Suprapubic skin (tissue), 4 donors: ENCODE measurements at regions not wholly inside any gene's neighbourhood (a gene's known extent, or its start where the extent isn't known, plus 50 kb on each side); places are given as distances from the start of the nearest gene placed in this dataset.

Experiments
- DNase-seq, 2 donors: peaks; one replicate each; pipeline ENCODE4 v3.0.0-alpha.2; 2019; ENCODE audit warnings: low spot score in 2 of 2
- H3K27ac ChIP-seq: fragments of 200-600 bp; sonication (generic); one replicate; pipeline ENCODE4 v1.5.1; 2019
- H3K27me3 ChIP-seq: fragments of 200-600 bp; sonication (generic); one replicate; pipeline ENCODE4 v1.5.1; 2019
- H3K36me3 ChIP-seq: fragments of 200-600 bp; sonication (generic); one replicate; pipeline ENCODE4 v1.5.1; 2019
- H3K4me1 ChIP-seq: fragments of 200-600 bp; sonication (generic); one replicate; pipeline ENCODE4 v1.5.1; 2019
- H3K4me3 ChIP-seq: fragments of 200-600 bp; sonication (generic); one replicate; pipeline ENCODE4 v1.5.1; 2019; ENCODE audit warnings: mild to moderate bottlenecking
- H3K9me3 ChIP-seq: fragments of 200-600 bp; sonication (generic); one replicate; pipeline ENCODE4 v1.5.1; 2019
- EP300 ChIP-seq: sonication (generic); formaldehyde crosslinking; IDR thresholded peaks from one replicate; pipeline ENCODE4 v1.6.1; 2017; ENCODE audit warnings: antibody characterized with exemption
- POLR2A ChIP-seq, 2 donors: fragments of 450-650 bp; IDR thresholded peaks; one replicate each; pipeline ENCODE4 v1.6.1; 2017; ENCODE audit warnings: antibody characterized with exemption in 2 of 2, mild to moderate bottlenecking in 2 of 2, moderate library complexity in 2 of 2
- POLR2AphosphoS5 ChIP-seq, 3 donors: sonication (generic); formaldehyde crosslinking; IDR thresholded peaks; one replicate each; pipeline ENCODE4 v1.6.1; 2017; ENCODE audit warnings: antibody characterized with exemption in 3 of 3
- WGBS: methylation state at CpG from one replicate; pipeline ENCODE4 v1.1.5; 2018; 5-methylcytosine and 5-hydroxymethylcytosine counted together
- TF ChIP-seq, protein P1 (sequence below), 2 donors: fragments of 200-600 bp in 1 of 2; fragments of 450-650 bp in 1 of 2; sonication (generic) in 1 of 2; IDR thresholded peaks; one replicate each; pipeline ENCODE4 v1.5.1; 2016 to 2019; ENCODE audit warnings: antibody characterized with exemption in 2 of 2, mild to moderate bottlenecking in 1 of 2, moderate library complexity in 1 of 2

DNA sequence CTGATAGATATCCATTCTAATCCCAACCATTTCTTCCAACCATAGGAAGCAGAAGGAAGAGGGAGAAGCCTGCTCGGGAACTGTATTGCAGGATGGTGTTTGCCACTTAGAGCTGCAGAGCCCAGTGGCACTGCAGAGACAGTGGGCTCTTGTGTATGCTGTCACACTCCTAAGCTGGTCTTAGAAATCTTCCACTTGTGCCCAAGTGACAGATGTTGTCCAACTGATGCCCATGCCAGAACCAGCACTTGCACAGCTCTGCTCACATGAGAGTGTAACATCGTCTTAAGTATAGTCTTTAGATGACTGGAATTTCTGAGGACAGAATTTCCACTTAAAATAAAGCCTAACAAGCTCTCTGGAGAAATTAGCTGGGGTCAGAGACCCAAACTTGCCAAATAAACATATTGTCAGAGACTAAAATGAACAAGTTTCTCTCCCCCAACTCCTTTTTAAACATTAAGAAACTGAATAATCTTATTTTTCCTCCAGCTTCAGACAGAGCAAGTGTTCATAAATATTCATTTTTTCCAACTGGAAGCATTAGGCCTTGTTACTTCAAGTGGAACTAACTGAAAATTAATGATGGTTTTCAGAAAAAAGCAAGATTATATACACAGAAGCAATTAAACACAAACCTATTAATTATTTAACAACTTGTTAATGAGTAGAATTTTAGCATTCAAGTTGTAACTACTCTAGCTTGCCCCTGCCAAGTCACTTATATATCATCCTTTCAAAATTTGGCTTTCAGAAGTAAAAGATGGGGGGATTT, 577.3 kb downstream of the AJAP1 start:
- no peaks in the 10 kb centered on the region for H3K9me3 ChIP-seq
- H3K27me3 ChIP-seq = peaks cover 40% of the 10 kb centered on the region
- H3K27ac ChIP-seq = no peak overlapping the region
- WGBS = 56% methylated on average over 2 of the region's 2 CpGs
- H3K4me1 ChIP-seq = no peaks in the 10 kb centered on the region
- H3K36me3 ChIP-seq = no peaks in the 10 kb centered on the region
- DNase-seq = no peak
- H3K4me3 ChIP-seq = no peak overlapping the region
- TF ChIP-seq EP300 (no peak), POLR2AphosphoS5 (IDR thresholded peaks at IDR 0.05) (no peak), POLR2A (IDR thresholded peaks at IDR 0.05) (no peak)
- TF ChIP-seq, protein P1, sequence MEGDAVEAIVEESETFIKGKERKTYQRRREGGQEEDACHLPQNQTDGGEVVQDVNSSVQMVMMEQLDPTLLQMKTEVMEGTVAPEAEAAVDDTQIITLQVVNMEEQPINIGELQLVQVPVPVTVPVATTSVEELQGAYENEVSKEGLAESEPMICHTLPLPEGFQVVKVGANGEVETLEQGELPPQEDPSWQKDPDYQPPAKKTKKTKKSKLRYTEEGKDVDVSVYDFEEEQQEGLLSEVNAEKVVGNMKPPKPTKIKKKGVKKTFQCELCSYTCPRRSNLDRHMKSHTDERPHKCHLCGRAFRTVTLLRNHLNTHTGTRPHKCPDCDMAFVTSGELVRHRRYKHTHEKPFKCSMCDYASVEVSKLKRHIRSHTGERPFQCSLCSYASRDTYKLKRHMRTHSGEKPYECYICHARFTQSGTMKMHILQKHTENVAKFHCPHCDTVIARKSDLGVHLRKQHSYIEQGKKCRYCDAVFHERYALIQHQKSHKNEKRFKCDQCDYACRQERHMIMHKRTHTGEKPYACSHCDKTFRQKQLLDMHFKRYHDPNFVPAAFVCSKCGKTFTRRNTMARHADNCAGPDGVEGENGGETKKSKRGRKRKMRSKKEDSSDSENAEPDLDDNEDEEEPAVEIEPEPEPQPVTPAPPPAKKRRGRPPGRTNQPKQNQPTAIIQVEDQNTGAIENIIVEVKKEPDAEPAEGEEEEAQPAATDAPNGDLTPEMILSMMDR (IDR thresholded peaks at IDR 0.05) = no peak

DNA sequence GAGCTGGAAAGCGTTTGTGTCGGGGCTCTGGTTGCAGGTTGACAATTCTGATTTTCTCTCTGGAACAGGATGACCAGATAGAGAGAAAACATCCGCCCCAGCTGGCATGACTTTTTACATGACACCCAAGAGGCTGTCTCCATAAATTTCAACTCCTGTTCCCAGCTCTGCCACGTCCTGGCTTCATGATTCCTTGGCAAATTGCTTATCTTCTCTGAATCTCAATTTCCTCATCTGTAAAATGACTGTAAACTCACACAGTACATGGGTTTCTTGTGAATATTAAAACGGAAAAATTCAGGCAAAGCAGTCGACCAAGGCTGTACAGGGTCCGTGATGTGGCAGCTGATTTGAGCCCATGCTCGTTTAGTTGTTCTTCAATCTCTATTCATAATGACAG, 572.7 kb downstream of the AJAP1 start:
- Histone ChIP-seq H3K36me3 (no peaks in the 10 kb centered on the region), H3K9me3 (no peaks in the 10 kb centered on the region), H3K4me1 (no peaks in the 10 kb centered on the region), H3K27me3 (peaks cover 49% of the 10 kb centered on the region), H3K27ac (no peak overlapping the region), H3K4me3 (no peak overlapping the region)
- 59% methylated on average over 8 of the region's 8 CpGs for WGBS
- TF ChIP-seq POLR2AphosphoS5 (IDR thresholded peaks at IDR 0.05) (no peak), EP300 (no peak)
- TF ChIP-seq, protein P1 (IDR thresholded peaks at IDR 0.05) = no peak
- DNase-seq = no peak

DNA sequence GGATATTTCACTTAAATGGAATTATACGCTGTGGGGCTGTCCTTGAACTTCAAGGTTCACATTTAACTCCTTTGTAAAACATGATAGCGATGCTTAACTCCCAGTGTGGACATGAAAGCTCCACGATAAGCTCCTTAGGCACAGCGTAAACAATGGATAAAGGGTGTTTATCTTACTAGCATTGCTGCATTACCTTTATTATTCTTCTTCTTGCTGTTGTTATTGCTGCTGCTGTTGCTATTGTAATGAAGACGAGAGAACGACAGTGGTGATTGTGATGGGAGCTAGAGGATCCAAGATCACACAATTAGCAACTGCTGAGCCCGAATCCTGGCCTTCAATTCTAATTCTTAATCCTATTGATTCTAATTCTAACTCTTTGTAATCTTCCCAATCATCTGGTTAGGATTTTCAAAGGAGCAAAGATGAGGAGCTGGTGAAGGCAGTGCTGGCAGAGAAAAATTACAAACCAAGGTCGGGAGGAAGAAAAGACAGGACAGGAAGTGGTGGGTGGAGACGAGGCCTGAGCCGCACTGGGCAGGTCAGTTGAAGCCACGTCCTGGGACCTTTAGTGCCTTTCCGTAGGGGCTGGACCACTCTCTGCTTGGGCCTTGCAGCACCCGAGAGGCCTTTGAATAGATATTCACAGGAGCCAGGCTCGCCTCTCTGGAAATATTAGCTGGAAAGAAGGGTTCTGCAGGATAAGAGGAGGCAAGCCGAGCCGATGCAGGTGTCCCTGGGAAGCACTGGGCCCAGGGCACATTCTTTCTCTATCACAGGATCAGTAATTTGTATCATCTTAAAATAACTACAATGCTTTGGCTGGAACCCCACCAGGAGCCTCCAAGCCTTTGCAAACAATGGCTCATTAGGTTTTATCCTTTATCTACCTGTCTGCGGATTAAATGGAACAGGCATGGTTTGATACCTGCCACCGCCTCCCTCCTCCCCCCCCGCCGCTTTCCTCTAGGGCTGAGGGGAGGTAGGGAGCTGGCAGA, 571.6 kb downstream of the AJAP1 start:
- no peak overlapping the region for H3K4me3 ChIP-seq
- DNase-seq = no peak
- peaks cover 46% of the 10 kb centered on the region for H3K27me3 ChIP-seq
- no peaks in the 10 kb centered on the region for H3K9me3 ChIP-seq
- no peaks in the 10 kb centered on the region for H3K4me1 ChIP-seq
- H3K36me3 ChIP-seq = no peaks in the 10 kb centered on the region
- TF ChIP-seq, protein P1 (IDR thresholded peaks at IDR 0.05) = no peak
- TF ChIP-seq EP300 = no peak
- WGBS = 47% methylated on average over 20 of the region's 20 CpGs
- H3K27ac ChIP-seq = no peak overlapping the region

DNA sequence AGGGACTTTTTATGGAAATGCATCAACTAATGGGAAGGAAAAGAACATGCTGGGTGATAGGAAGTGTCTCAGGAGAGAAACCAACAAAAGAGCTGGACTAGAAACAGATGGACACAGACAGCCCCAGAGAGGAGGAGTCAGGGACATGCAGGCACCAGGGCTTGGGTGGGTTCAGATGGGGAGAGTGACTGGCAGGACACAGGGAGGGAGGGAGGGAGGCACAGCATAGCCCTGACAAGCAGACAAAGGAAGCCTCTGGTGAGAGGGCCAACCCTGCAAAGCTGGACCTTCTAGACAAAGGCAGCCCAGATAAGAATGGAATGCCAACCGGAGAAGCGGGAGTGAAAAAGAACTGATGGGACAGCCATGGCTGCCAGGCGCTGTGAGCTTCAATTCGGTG, 568.8 kb downstream of the AJAP1 start:
- Histone ChIP-seq H3K9me3 (no peaks in the 10 kb centered on the region), H3K27me3 (peaks cover 45% of the 10 kb centered on the region), H3K27ac (no peak overlapping the region), H3K4me1 (no peaks in the 10 kb centered on the region), H3K4me3 (no peak overlapping the region), H3K36me3 (no peaks in the 10 kb centered on the region)
- no peak for DNase-seq
- TF ChIP-seq POLR2AphosphoS5 (IDR thresholded peaks at IDR 0.05) (no peak), EP300 (no peak), POLR2A (IDR thresholded peaks at IDR 0.05) (no peak)
- TF ChIP-seq, protein P1 (IDR thresholded peaks at IDR 0.05) = no peak
- WGBS = 70% methylated on average over 4 of the region's 4 CpGs

DNA sequence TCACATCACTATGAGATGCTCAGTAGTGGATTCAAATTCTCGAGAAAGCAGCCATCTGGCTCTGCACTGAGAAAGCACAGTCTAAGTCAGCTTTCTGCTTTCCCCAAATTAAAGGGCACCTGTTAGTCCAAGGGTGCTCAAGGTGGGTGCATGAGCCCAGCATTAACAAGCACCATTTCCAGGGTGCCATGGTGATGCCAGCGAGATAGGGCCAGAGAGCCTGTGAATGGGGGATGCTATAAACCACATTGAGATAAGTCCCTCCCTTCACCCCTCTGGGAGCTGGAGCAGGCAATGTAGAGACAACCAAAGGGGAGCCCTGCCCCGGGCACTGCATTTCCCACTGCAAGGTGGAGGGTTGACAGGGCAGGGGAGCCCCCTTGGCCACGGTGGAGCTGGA, 568.2 kb downstream of the AJAP1 start:
- Histone ChIP-seq H3K4me3 (no peak overlapping the region), H3K27me3 (peaks cover 39% of the 10 kb centered on the region), H3K27ac (no peak overlapping the region), H3K9me3 (no peaks in the 10 kb centered on the region), H3K4me1 (no peaks in the 10 kb centered on the region), H3K36me3 (no peaks in the 10 kb centered on the region)
- 94% methylated on average over 4 of the region's 4 CpGs for WGBS
- no peak for DNase-seq
- no peak for TF ChIP-seq POLR2A (IDR thresholded peaks at IDR 0.05)
- TF ChIP-seq POLR2AphosphoS5 (IDR thresholded peaks at IDR 0.05) = no peak
- no peak for TF ChIP-seq EP300
- TF ChIP-seq, protein P1 (IDR thresholded peaks at IDR 0.05) = no peak
